GM12878 (cell line): ENCODE measurements at regions not wholly inside any gene's neighbourhood (a gene's known extent, or its start where the extent isn't known, plus 50 kb on each side); places are given as distances from the start of the nearest gene placed in this dataset.

Experiments
- BHLHE40 ChIP-seq, 2 experiments: fragments of 450-650 bp in 1 of 2; IDR thresholded peaks; 2 replicates each; pipeline ENCODE4 v1.6.1; 2011 to 2017; ENCODE audit warnings: low read depth in 2 of 2, borderline replicate concordance in 1 of 2, improper control_type of control experiment in 1 of 2, low read length in 1 of 2, mild to moderate bottlenecking in 1 of 2
- CTCF ChIP-seq, 3 experiments: IDR thresholded peaks in 2 of 3; conservative IDR thresholded peaks in 1 of 3; 2 replicates each; pipeline ENCODE4 v1.5.1; 2011; ENCODE audit warnings: low read depth in 3 of 3, low read length in 3 of 3, mild to moderate bottlenecking in 3 of 3, control low read depth in 2 of 3, moderate library complexity in 2 of 3, inconsistent platforms in 1 of 3, mixed read lengths in 1 of 3; ENCODE audit not compliant: control insufficient read depth in 2 of 3, insufficient read depth in 1 of 3; ENCODE audit errors: extremely low read depth in 1 of 3
- EZH2 ChIP-seq: IDR thresholded peaks from 2 replicates; pipeline ENCODE4 v1.6.1; 2012; ENCODE audit warnings: low read depth, mild to moderate bottlenecking, control low read depth, inconsistent platforms, low read length, borderline replicate concordance; ENCODE audit not compliant: control insufficient read depth
- GATAD2B ChIP-seq: fragments of 450-650 bp; conservative IDR thresholded peaks from 2 replicates; pipeline ENCODE4 v1.6.1; 2017; ENCODE audit warnings: low read depth, mild to moderate bottlenecking, moderate library complexity
- NR2C2 ChIP-seq: IDR thresholded peaks from 2 replicates; pipeline ENCODE4 v1.6.1; 2011; ENCODE audit warnings: borderline replicate concordance, low read depth; ENCODE audit not compliant: control insufficient read depth, insufficient read length
- PKNOX1 ChIP-seq: fragments of 450-650 bp; IDR thresholded peaks from 2 replicates; pipeline ENCODE4 v1.6.1; 2016; ENCODE audit warnings: mild to moderate bottlenecking
- POLR2A ChIP-seq: IDR thresholded peaks from 2 replicates; pipeline ENCODE4 v1.6.1; 2011; ENCODE audit warnings: low read depth, mild to moderate bottlenecking, low read length
- RAD21 ChIP-seq: IDR thresholded peaks from 2 replicates; pipeline ENCODE4 v1.6.1; 2011; ENCODE audit warnings: mild to moderate bottlenecking, low read depth, low read length, moderate library complexity; ENCODE audit not compliant: insufficient read depth
- SP1 ChIP-seq: IDR thresholded peaks from one replicate; pipeline ENCODE4 v1.6.1; 2011; ENCODE audit warnings: low read depth, low read length
- YY1 ChIP-seq: IDR thresholded peaks from 2 replicates; pipeline ENCODE4 v1.6.1; 2011; ENCODE audit warnings: low read depth, mild to moderate bottlenecking, low read length
- TF ChIP-seq, protein P1 (sequence below): fragments of 450-650 bp; IDR thresholded peaks from 2 replicates; pipeline ENCODE4 v1.6.1; 2017; ENCODE audit warnings: mild to moderate bottlenecking
- TF ChIP-seq, protein P2 (sequence below): IDR thresholded peaks from 2 replicates; pipeline ENCODE4 v1.6.1; 2011; ENCODE audit warnings: mild to moderate bottlenecking, low read depth, low read length, moderate library complexity; ENCODE audit not compliant: insufficient replicate concordance

- no peak for TF ChIP-seq CTCF (IDR thresholded peaks at IDR 0.05 in 2 of 3, conservative IDR thresholded peaks at IDR 0.05 in 1 of 3; ENCODE audit: control insufficient read depth in 2 of 3, extremely low read depth in 1 of 3, insufficient read depth in 1 of 3, low read depth in 3 of 3, low read length in 3 of 3)
- TF ChIP-seq YY1, result no peak
- no peak for TF ChIP-seq BHLHE40 (IDR thresholded peaks at IDR 0.05; ENCODE audit: borderline replicate concordance in 1 of 2, low read depth in 2 of 2, low read length in 1 of 2)
- TF ChIP-seq, protein P1, sequence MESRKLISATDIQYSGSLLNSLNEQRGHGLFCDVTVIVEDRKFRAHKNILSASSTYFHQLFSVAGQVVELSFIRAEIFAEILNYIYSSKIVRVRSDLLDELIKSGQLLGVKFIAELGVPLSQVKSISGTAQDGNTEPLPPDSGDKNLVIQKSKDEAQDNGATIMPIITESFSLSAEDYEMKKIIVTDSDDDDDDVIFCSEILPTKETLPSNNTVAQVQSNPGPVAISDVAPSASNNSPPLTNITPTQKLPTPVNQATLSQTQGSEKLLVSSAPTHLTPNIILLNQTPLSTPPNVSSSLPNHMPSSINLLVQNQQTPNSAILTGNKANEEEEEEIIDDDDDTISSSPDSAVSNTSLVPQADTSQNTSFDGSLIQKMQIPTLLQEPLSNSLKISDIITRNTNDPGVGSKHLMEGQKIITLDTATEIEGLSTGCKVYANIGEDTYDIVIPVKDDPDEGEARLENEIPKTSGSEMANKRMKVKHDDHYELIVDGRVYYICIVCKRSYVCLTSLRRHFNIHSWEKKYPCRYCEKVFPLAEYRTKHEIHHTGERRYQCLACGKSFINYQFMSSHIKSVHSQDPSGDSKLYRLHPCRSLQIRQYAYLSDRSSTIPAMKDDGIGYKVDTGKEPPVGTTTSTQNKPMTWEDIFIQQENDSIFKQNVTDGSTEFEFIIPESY, result no peak
- TF ChIP-seq POLR2A, result no peak
- TF ChIP-seq, protein P2, sequence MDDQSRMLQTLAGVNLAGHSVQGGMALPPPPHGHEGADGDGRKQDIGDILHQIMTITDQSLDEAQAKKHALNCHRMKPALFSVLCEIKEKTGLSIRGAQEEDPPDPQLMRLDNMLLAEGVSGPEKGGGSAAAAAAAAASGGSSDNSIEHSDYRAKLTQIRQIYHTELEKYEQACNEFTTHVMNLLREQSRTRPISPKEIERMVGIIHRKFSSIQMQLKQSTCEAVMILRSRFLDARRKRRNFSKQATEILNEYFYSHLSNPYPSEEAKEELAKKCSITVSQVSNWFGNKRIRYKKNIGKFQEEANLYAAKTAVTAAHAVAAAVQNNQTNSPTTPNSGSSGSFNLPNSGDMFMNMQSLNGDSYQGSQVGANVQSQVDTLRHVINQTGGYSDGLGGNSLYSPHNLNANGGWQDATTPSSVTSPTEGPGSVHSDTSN, result no peak
- TF ChIP-seq NR2C2, result no peak
- no peak for TF ChIP-seq SP1
- TF ChIP-seq RAD21, result no peak
- no peak for TF ChIP-seq GATAD2B
- TF ChIP-seq PKNOX1, result no peak
- TF ChIP-seq EZH2, result no peak
These were observed 188.1 kb upstream of the XYLT1 start for GRCh38 chr16:17658881-17659280.
